ENCODE measurements at regions not wholly inside any gene's neighbourhood (a gene's known extent, or its start where the extent isn't known, plus 50 kb on each side); places are given as distances from the start of the nearest gene placed in this dataset.

DNA sequence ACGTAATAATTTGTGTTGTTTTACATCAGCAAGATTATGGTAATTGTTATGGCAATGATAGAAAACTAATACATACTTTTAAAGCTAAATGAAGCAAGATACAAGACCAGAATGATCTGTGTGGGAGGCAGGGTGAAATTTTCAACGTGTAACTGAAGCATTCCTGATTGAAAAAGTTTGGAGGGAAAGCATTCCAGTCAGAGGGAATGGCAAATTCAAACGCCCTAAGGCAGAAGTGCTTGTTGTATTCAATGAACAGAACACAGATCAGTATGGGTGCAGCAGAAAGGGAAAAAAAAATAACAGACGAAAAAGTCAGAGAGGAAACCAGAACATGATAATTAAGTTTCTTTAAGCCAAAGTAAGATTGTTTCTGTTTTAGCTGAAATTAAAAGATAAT is 928.5 kb upstream of the SLITRK1 start:
- TF ChIP-seq POLR2AphosphoS5 (IDR thresholded peaks at IDR 0.05) (no peak), POLR2A (IDR thresholded peaks at IDR 0.05) (no peak)
- TF ChIP-seq, protein P1, sequence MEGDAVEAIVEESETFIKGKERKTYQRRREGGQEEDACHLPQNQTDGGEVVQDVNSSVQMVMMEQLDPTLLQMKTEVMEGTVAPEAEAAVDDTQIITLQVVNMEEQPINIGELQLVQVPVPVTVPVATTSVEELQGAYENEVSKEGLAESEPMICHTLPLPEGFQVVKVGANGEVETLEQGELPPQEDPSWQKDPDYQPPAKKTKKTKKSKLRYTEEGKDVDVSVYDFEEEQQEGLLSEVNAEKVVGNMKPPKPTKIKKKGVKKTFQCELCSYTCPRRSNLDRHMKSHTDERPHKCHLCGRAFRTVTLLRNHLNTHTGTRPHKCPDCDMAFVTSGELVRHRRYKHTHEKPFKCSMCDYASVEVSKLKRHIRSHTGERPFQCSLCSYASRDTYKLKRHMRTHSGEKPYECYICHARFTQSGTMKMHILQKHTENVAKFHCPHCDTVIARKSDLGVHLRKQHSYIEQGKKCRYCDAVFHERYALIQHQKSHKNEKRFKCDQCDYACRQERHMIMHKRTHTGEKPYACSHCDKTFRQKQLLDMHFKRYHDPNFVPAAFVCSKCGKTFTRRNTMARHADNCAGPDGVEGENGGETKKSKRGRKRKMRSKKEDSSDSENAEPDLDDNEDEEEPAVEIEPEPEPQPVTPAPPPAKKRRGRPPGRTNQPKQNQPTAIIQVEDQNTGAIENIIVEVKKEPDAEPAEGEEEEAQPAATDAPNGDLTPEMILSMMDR (IDR thresholded peaks at IDR 0.05), result no peak
